Psoas muscle (tissue), 7 donors: ENCODE measurements at regions not wholly inside any gene's neighbourhood (a gene's known extent, or its start where the extent isn't known, plus 50 kb on each side); places are given as distances from the start of the nearest gene placed in this dataset.

ENCODE experiments used
- ATAC-seq, 4 donors: fragments of 200-7000 bp; cut with Tn5 transposase; one replicate each; pipeline ENCODE4 v1.9.1; 2020; ENCODE audit warnings: moderate library complexity in 3 of 4, mild to moderate bottlenecking in 2 of 4
- DNase-seq, 2 donors: peaks; one replicate each; pipeline ENCODE4 v3.0.0-alpha.2; 2020
- H3K27ac ChIP-seq: fragments of 200-600 bp; one replicate; pipeline ENCODE4 v1.8.0; 2022
- H3K27me3 ChIP-seq, 3 donors: fragments of 200-600 bp in 1 of 3; one replicate each; pipeline versions ENCODE4 v1.6.1 to v1.8.0; 2013 to 2022; ENCODE audit warnings: low read length in 2 of 3, mild to moderate bottlenecking in 2 of 3, moderate library complexity in 1 of 3; ENCODE audit not compliant: insufficient read depth in 3 of 3
- H3K36me3 ChIP-seq, 2 donors: fragments of 200-600 bp in 1 of 2; one replicate each; pipeline versions ENCODE4 v1.6.1 to v1.8.0; 2013 to 2022; ENCODE audit warnings: low read depth in 1 of 2, mild to moderate bottlenecking in 1 of 2, moderate library complexity in 1 of 2; ENCODE audit not compliant: insufficient read depth in 1 of 2
- H3K4me1 ChIP-seq: fragments of 200-600 bp; one replicate; pipeline ENCODE4 v1.8.0; 2022
- H3K4me3 ChIP-seq: fragments of 200-600 bp; one replicate; pipeline ENCODE4 v1.8.0; 2022; ENCODE audit warnings: mild to moderate bottlenecking
- H3K9me3 ChIP-seq: fragments of 200-600 bp; one replicate; pipeline ENCODE4 v1.8.0; 2022
- WGBS, 3 donors: extraction: QIAGEN DNeasy Blood & Tissue Kit; methylation state at CpG; one replicate each; pipeline versions ENCODE4 v1.1.6 to v1.1.7; 2013; 5-methylcytosine and 5-hydroxymethylcytosine counted together
- intact Hi-C, 2 donors: fragments of 100-400 bp; cut with DNase I; formaldehyde crosslinking; loops; one replicate each; pipeline versions ENCODE4 v1.11.0 to v1.14.2; 2022
- TF ChIP-seq, protein P1 (sequence below): fragments of 200-600 bp; IDR thresholded peaks from one replicate; pipeline ENCODE4 v1.8.0; 2022; ENCODE audit warnings: antibody characterized with exemption
- donor health status: healthy with polysubstance abuse.
- donor health status: DM: no; HTN: no; CAD: no; lungs with moderate emphysema.
- donor health status: Bipolar disorder and iron deficiency.
- donor health status: healthy.
- donor health status: DM: yes; HTN: yes; CAD: no.
- donor health status: DM: no; HTN: no; CAD: no.
- donor health status: DM: yes; HTN: yes; CAD: no.

DNA sequence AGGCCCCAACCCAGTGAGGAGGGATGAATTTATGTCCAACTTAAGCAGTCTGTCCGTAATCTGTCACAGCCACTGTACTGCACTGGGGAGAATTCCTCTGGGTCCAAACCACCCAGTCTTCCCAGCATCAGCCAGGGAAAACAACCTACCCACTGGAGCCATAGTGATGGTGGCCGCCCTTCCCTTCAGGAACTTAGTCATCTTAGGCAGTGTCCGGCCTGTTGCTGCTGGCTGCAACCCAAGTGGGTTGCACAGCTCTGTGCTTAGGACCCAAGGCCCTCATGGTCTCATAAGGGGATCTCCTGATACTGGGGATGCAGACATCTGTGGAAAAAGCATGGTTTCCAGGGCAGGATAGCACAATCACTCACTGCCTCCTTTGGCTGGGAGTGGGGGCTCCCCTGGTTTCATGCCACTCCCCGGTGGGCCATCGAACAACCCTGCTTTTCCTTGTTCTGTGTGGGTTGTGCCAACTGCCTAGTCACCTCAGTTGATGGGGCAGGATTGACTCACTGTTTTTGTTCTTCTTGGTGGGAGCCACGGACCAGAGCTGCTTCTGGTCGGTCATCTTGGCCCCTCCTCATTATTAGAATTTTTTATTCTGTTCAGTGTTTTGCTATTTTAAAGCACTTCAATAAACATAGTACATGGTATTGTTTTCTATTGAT lies 591.9 kb downstream of the DOK5 start:
- H3K27me3 ChIP-seq, result no peaks in the 10 kb centered on the region
- WGBS, 3 donors, result 82 to 91% (median 83%) methylated on average over 7 of the region's 7 CpGs
- H3K4me3 ChIP-seq, result no peak overlapping the region
- H3K27ac ChIP-seq, result no peak overlapping the region
- peaks cover 3% of the 10 kb centered on the region for H3K9me3 ChIP-seq
- no peaks in the 10 kb centered on the region for H3K4me1 ChIP-seq
- TF ChIP-seq, protein P1, sequence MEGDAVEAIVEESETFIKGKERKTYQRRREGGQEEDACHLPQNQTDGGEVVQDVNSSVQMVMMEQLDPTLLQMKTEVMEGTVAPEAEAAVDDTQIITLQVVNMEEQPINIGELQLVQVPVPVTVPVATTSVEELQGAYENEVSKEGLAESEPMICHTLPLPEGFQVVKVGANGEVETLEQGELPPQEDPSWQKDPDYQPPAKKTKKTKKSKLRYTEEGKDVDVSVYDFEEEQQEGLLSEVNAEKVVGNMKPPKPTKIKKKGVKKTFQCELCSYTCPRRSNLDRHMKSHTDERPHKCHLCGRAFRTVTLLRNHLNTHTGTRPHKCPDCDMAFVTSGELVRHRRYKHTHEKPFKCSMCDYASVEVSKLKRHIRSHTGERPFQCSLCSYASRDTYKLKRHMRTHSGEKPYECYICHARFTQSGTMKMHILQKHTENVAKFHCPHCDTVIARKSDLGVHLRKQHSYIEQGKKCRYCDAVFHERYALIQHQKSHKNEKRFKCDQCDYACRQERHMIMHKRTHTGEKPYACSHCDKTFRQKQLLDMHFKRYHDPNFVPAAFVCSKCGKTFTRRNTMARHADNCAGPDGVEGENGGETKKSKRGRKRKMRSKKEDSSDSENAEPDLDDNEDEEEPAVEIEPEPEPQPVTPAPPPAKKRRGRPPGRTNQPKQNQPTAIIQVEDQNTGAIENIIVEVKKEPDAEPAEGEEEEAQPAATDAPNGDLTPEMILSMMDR, result no peak
- no peaks in the 10 kb centered on the region for H3K36me3 ChIP-seq
- ATAC-seq (no peak), DNase-seq (no peak)
- intact Hi-C loops, result no loop called here

GRCh38 chr20:55058938-55059337 lies 583.5 kb downstream of the DOK5 start:
- Histone ChIP-seq H3K4me1 (no peaks in the 10 kb centered on the region), H3K4me3 (no peak overlapping the region), H3K27ac (no peak overlapping the region), H3K36me3 (no peaks in the 10 kb centered on the region), H3K27me3 (no peaks in the 10 kb centered on the region), H3K9me3 (peaks cover 3% of the 10 kb centered on the region)
- intact Hi-C loops, result no loop called here
- ATAC-seq, result no peak
- DNase-seq, result no peak
- 91 to 96% (median 94%) methylated on average over 1 of the region's 1 CpG for WGBS, 3 donors
- TF ChIP-seq, protein P1, result no peak

DNA sequence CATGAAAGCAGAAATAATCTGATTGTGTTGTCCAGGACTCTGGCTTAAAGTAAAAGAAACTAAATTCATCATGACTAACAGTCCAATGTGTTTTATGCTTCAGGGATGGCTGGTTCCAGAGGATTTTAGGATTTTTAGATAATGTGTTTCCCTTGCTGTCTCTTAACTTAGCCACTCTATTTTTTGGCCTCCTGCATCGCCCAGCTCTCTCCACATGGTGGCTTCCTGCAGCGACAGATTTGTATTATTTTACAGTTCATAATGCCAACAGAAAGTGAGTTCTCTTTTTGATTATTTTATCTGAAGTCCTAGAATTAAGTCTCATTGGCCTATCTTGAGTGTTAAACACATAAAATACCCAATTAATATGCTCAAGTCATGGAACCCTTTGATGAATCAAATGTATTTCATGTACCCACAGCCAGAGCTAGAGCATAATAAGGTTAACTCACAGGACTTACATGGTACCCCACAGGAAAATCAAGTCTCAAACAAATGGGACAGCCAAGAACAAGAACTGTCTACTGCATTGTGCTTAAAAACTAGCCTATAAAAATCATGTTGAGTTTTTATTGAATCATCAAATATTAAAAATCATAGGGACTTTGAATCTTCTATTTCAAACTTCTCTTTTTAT lies 582.5 kb downstream of the DOK5 start:
- ATAC-seq (no peak), DNase-seq (no peak)
- H3K27ac ChIP-seq, result no peak overlapping the region
- H3K4me3 ChIP-seq, result no peak overlapping the region
- TF ChIP-seq, protein P1, result no peak
- intact Hi-C loops, result no loop called here
- WGBS, 3 donors, result 33 to 49% (median 40%) methylated on average over 2 of the region's 2 CpGs
- H3K4me1 ChIP-seq, result no peaks in the 10 kb centered on the region
- H3K36me3 ChIP-seq, result no peaks in the 10 kb centered on the region
- no peaks in the 10 kb centered on the region for H3K27me3 ChIP-seq
- peaks cover 3% of the 10 kb centered on the region for H3K9me3 ChIP-seq

GRCh38 chr20:55054453-55054852 lies 579.1 kb downstream of the DOK5 start:
- no peak overlapping the region for H3K4me3 ChIP-seq
- no peaks in the 10 kb centered on the region for H3K4me1 ChIP-seq
- no peaks in the 10 kb centered on the region for H3K36me3 ChIP-seq
- H3K27ac ChIP-seq, result no peak overlapping the region
- intact Hi-C loops, result no loop called here
- 67 to 81% (median 76%) methylated on average over 3 of the region's 3 CpGs for WGBS, 3 donors
- TF ChIP-seq, protein P1, result no peak
- no peaks in the 10 kb centered on the region for H3K27me3 ChIP-seq
- DNase-seq (no peak), ATAC-seq (no peak)
- no peaks in the 10 kb centered on the region for H3K9me3 ChIP-seq
